WTC11 (cell line): ENCODE measurements at regions not wholly inside any gene's neighbourhood (a gene's known extent, or its start where the extent isn't known, plus 50 kb on each side); places are given as distances from the start of the nearest gene placed in this dataset.

Experiments
- CTCF ChIP-seq: fragments of 200-600 bp; IDR thresholded peaks from 2 replicates; pipeline ENCODE4 v1.8.0; 2022; ENCODE audit warnings: antibody characterized with exemption
- IRF1 ChIP-seq: sonication (generic); formaldehyde crosslinking; IDR thresholded peaks from 2 replicates; pipeline ENCODE4 v1.8.0; 2023; ENCODE audit warnings: missing genetic modification reagents
- IRF2 ChIP-seq: sonication (generic); formaldehyde crosslinking; IDR thresholded peaks from 2 replicates; pipeline ENCODE4 v1.8.0; 2022; ENCODE audit warnings: low read depth, missing genetic modification reagents, borderline replicate concordance
- OVOL2 ChIP-seq: fragments of 250-450 bp; sonication (Bioruptor Pico); IDR thresholded peaks from 2 replicates; pipeline ENCODE4 v1.9.0; 2021; ENCODE audit warnings: mild to moderate bottlenecking, borderline replicate concordance
- TCF7 ChIP-seq: sonication (generic); formaldehyde crosslinking; IDR thresholded peaks from 2 replicates; pipeline ENCODE4 v1.8.0; 2022; ENCODE audit warnings: mild to moderate bottlenecking, low read depth, missing genetic modification reagents, moderate library complexity
- TP53 ChIP-seq: sonication (generic); formaldehyde crosslinking; IDR thresholded peaks from 2 replicates; pipeline ENCODE4 v1.8.1; 2023; ENCODE audit warnings: mild to moderate bottlenecking, missing genetic modification reagents
- ZNF121 ChIP-seq: sonication (generic); formaldehyde crosslinking; IDR thresholded peaks from 2 replicates; pipeline ENCODE4 v1.8.0; 2023; ENCODE audit warnings: missing genetic modification reagents
- TF ChIP-seq, protein P1 (sequence below): sonication (generic); formaldehyde crosslinking; IDR thresholded peaks from 2 replicates; pipeline ENCODE4 v1.8.0; 2022; ENCODE audit warnings: mild to moderate bottlenecking, missing genetic modification reagents
- TF ChIP-seq, protein P2 (sequence below): sonication (generic); formaldehyde crosslinking; IDR thresholded peaks from 2 replicates; pipeline ENCODE4 v1.8.1; 2023; ENCODE audit warnings: mild to moderate bottlenecking, missing genetic modification reagents, moderate library complexity

GRCh38 chr7:35865287-35865686 lies 64.4 kb downstream of the SEPTIN7 start:
- no peak for TF ChIP-seq CTCF
- no peak for TF ChIP-seq TP53 (CRISPR knock-in tag)
- TF ChIP-seq, protein P1, sequence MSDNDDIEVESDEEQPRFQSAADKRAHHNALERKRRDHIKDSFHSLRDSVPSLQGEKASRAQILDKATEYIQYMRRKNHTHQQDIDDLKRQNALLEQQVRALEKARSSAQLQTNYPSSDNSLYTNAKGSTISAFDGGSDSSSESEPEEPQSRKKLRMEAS, result no peak
- no peak for TF ChIP-seq OVOL2 (CRISPR knock-in tag)
- no peak for TF ChIP-seq IRF2 (CRISPR knock-in tag)
- no peak for TF ChIP-seq IRF1
- TF ChIP-seq, protein P2, sequence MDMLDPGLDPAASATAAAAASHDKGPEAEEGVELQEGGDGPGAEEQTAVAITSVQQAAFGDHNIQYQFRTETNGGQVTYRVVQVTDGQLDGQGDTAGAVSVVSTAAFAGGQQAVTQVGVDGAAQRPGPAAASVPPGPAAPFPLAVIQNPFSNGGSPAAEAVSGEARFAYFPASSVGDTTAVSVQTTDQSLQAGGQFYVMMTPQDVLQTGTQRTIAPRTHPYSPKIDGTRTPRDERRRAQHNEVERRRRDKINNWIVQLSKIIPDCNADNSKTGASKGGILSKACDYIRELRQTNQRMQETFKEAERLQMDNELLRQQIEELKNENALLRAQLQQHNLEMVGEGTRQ (CRISPR knock-in tag), result no peak
- no peak for TF ChIP-seq ZNF121 (CRISPR knock-in tag)
- no peak for TF ChIP-seq TCF7 (CRISPR knock-in tag)
